AG04450 (cell line): ENCODE measurements at regions not wholly inside any gene's neighbourhood (a gene's known extent, or its start where the extent isn't known, plus 50 kb on each side); places are given as distances from the start of the nearest gene placed in this dataset.
"Not testable (repeated sequence)": the region's sequence is repeated elsewhere in the genome, so short reads cannot be mapped to it uniquely, and the experiment has no call there.

Experiments used
- CTCF ChIA-PET: fragments of 300-600, 350-600 bp; formaldehyde crosslinking; extraction: SDS; loops from one replicate; lab custom pipeline; 2022; ENCODE audit warnings: antibody characterized with exemption, inconsistent platforms; lab: Charles Lee
- POLR2A ChIA-PET: fragments of 350-600 bp; formaldehyde crosslinking; extraction: SDS; loops from one replicate; lab custom pipeline; 2021; ENCODE audit warnings: antibody characterized with exemption, inconsistent platforms; lab: Yijun Ruan, JAX
- DNase-seq: peaks from one replicate; pipeline ENCODE4 v3.0.0-alpha.2; 2011; ENCODE audit warnings: low read depth, low spot score
- H3K27ac ChIP-seq: one replicate; pipeline ENCODE4 v1.5.1; 2012; ENCODE audit warnings: low read depth, low read length, control low read depth
- H3K27me3 ChIP-seq: one replicate; pipeline ENCODE4 v1.6.0; 2012; ENCODE audit warnings: low read length; ENCODE audit not compliant: control insufficient read depth, insufficient read depth
- H3K4me3 ChIP-seq: 2 replicates; pipeline ENCODE4 v1.5.1; 2011; ENCODE audit warnings: mild to moderate bottlenecking, low read depth, low read length, control low read depth
- H3K9me3 ChIP-seq: 2 replicates; pipeline ENCODE4 v1.5.1; 2012; ENCODE audit warnings: low read length; ENCODE audit not compliant: control insufficient read depth, insufficient read depth
- TF ChIP-seq, protein P1 (sequence below): IDR thresholded peaks from 2 replicates; pipeline ENCODE4 v1.5.1; 2011; ENCODE audit warnings: low read depth, low read length, control low read depth, inconsistent platforms

DNA sequence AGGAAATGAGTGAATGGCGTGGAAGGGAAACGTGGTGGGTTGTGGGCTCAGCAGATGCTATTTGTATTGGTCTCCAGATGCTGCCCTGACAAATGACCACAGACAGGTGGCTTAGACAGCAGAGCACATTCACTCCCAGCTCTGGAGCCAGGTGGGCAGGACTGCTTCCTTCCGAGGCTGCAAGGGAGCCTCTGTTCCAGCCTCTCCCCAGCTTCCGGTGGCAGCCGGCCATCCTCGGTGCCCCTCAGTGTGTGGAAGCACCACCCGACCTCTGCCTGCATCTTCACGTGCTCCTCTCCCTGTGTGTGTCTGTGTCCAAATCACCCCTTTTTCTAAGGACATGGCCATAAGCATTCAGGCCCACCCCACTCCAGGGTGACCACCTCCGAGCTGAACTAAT is 105.1 kb downstream of the SOX1 start:
- CTCF ChIA-PET: no interaction called here
- Histone ChIP-seq H3K27me3 (no peaks in the 10 kb centered on the region), H3K9me3 (peaks cover 65% of the 10 kb centered on the region), H3K4me3 (no peak overlapping the region), H3K27ac (no peak overlapping the region)
- no peak for DNase-seq
- TF ChIP-seq, protein P1, sequence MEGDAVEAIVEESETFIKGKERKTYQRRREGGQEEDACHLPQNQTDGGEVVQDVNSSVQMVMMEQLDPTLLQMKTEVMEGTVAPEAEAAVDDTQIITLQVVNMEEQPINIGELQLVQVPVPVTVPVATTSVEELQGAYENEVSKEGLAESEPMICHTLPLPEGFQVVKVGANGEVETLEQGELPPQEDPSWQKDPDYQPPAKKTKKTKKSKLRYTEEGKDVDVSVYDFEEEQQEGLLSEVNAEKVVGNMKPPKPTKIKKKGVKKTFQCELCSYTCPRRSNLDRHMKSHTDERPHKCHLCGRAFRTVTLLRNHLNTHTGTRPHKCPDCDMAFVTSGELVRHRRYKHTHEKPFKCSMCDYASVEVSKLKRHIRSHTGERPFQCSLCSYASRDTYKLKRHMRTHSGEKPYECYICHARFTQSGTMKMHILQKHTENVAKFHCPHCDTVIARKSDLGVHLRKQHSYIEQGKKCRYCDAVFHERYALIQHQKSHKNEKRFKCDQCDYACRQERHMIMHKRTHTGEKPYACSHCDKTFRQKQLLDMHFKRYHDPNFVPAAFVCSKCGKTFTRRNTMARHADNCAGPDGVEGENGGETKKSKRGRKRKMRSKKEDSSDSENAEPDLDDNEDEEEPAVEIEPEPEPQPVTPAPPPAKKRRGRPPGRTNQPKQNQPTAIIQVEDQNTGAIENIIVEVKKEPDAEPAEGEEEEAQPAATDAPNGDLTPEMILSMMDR: no peak
- POLR2A ChIA-PET: no interaction called here

DNA sequence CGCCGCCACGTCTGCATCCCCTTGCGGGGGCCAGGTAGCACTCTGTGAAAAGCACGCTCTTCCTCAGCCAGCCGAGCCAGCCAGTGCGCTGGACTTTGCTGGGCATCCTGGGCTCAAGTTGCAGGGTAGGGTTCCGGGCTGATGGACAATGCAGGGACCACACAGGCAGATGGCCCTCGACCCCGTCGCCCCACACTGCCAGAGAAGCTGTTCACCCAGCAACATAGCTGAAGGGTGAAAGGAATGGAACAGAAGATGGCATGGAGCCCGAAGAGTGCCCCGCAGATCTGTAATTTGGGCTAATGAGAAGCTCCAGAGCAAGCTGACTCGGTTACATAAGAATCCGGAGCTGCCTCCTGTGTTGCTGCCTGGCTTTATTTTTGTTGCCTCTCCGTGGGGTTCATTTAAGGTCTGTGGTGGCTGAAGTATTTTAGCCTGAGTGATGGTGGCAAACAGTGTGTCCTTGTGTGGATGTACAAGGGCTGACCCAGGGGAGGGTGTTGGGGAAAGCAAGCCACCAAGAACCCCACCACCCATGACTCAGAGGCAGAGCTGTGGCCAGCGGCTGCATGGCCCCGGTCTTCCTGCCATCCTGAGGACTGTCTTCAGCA is 105.8 kb downstream of the SOX1 start:
- no peak for DNase-seq
- no peak overlapping the region for H3K27ac ChIP-seq
- POLR2A ChIA-PET: no interaction called here
- H3K4me3 ChIP-seq: no peak overlapping the region
- no peaks in the 10 kb centered on the region for H3K27me3 ChIP-seq
- TF ChIP-seq, protein P1: no peak
- CTCF ChIA-PET: no interaction called here
- peaks cover 69% of the 10 kb centered on the region for H3K9me3 ChIP-seq

DNA sequence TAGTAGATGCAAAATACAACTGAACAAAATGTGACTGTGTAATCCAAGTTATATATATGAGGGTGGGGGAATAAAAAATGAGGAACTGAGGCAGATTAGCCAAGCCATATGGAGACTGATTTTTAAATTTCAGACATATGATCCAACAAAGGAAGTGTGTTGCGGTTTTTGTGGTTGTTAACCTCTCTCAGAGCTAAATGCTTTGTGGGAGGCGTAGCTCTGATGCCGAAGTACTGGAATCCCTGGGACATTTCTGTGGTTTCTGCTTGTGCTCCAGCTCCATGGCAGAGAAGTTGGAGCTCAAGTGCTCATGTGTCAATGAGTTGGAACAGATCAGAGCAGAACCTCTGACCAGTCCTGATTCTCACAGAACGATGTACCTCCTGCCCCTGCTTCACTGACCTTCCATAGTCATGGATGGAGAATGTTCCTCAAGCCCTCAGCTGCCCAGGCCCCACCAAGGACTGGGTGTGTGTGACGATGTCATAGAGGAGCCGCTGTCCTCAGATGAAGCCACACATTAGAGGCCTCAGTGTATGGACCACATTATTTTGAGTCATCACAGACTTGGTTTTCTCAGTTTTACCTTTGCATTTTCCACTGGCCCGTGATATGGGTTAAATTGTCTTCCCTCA is 107.6 kb downstream of the SOX1 start:
- TF ChIP-seq, protein P1: no peak
- Histone ChIP-seq H3K4me3 (no peak overlapping the region), H3K27ac (no peak overlapping the region), H3K9me3 (peaks cover 75% of the 10 kb centered on the region), H3K27me3 (no peaks in the 10 kb centered on the region)
- DNase-seq: no peak
- CTCF ChIA-PET: no interaction called here
- POLR2A ChIA-PET: no interaction called here

DNA sequence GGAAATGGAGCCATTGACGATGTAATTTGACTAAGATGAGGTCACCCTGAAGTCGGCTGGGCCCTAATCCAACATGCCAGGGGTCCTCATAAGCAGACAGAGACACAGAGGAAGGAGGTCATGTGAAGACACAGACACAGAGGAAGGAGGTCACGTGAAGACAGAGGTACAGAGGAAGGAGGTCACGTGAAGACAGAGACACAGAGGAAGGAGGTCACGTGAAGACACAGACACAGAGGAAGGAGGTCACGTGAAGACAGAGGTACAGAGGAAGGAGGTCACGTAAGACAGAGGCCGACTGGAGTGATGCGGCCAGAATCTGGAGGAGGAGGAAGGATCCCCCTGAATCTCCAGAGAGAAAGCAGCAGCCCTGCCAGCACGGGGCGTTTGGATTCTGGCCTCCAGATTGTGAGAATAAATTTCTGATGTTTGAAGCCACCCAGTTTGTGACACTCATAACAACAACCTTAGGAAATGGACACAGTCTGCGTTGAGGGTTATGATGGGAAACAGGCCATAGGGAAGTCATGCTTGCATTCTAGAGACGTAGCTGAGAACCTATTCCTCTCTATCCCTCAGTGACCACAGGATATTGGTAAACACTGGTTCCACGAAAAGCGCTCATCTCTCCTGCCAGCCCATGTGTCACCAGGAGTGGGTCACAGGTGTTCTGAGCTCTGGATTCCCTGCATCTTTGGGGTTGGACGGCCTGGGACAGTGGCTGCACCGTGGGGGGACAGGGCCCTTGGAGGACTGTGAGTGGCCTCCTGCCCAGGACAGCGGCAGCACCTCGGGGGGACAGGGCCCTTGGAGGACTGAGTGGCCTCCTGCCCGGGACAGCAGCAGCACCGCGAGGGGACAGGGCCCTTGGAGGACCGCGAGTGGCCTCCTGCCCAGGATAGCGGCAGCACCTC is 108.5 kb downstream of the SOX1 start:
- H3K27me3 ChIP-seq: no peaks in the 10 kb centered on the region
- POLR2A ChIA-PET: no interaction called here
- TF ChIP-seq, protein P1: no peak
- peaks cover 72% of the 10 kb centered on the region for H3K9me3 ChIP-seq
- H3K27ac ChIP-seq: no peak overlapping the region
- no peak for DNase-seq
- CTCF ChIA-PET: no interaction called here
- H3K4me3 ChIP-seq: no peak overlapping the region

DNA sequence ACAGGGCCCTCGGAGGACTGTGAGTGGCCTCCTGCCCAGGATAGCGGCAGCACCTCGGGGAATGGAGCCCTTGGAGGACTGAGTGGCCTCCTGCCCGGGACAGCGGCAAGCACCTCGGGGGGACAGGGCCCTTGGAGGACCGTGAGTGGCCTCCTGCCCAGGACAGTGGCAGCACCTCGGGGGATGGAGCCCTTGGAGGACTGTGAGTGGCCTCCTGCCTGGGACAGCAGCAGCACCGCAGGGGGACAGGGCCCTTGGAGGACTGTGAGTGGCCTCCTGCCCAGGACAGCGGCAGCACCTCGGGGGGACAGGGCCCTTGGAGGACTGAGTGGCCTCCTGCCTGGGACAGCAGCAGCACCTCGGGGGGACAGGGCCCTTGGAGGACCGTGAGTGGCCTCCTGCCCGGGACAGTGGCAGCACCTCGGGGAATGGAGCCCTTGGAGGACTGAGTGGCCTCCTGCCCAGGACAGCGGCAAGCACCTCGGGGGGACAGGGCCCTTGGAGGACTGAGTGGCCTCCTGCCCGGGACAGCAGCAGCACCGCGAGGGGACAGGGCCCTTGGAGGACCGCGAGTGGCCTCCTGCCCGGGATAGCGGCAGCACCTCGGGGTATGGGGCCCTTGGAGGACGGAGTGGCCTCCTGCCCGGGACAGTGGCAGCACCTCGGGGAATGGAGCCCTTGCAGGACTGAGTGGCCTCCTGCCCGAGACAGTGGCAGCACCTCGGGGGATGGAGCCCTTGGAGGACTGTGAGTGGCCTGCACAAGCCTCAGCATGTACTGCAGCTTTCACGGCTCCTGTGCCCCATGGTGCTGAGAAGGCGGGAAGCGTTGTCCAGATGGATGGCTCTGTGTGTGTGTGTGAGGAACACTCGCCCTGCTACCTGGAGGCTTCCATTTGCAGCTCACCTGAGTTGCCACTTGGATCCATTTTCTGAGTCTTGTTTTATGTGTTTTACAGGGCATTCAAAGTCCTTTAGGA is 109.5 kb downstream of the SOX1 start:
- DNase-seq, POLR2A ChIA-PET, H3K4me3 ChIP-seq, CTCF ChIA-PET, H3K27ac ChIP-seq, H3K27me3 ChIP-seq: not testable (repeated sequence)
- H3K9me3 ChIP-seq: peaks cover 71% of the 10 kb centered on the region
